Natural killer cell (primary cell): ENCODE measurements at regions not wholly inside any gene's neighbourhood (a gene's known extent, or its start where the extent isn't known, plus 50 kb on each side); places are given as distances from the start of the nearest gene placed in this dataset.

Experiments
- ATAC-seq, 3 donors: fragments of 150-1000 bp in 2 of 3; fragments of 200-7000 bp in 1 of 3; cut with Tn5 transposase; 1 replicate in 1 of 3; 2 replicates in 2 of 3; pipeline ENCODE4 v1.10.0; 2021; ENCODE audit warnings: mild to moderate bottlenecking in 2 of 3, moderate library complexity in 2 of 3
- DNase-seq, 2 donors: peaks; one replicate each; pipeline versions ENCODE4 v3.0.0 to v3.0.0-alpha.2; 2013 to 2021; ENCODE audit warnings: mixed read lengths in 1 of 2
- H3K27ac ChIP-seq: one replicate; pipeline ENCODE4 v1.5.1; 2013; ENCODE audit warnings: mild to moderate bottlenecking, low read length
- H3K27me3 ChIP-seq: one replicate; pipeline ENCODE4 v1.6.1; 2013; ENCODE audit warnings: low read length; ENCODE audit not compliant: control insufficient read depth, insufficient read depth
- H3K36me3 ChIP-seq: one replicate; pipeline ENCODE4 v1.6.1; 2013; ENCODE audit warnings: low read length; ENCODE audit not compliant: control insufficient read depth, insufficient read depth
- H3K4me1 ChIP-seq: one replicate; pipeline ENCODE4 v1.6.1; 2013; ENCODE audit warnings: low read length; ENCODE audit not compliant: control insufficient read depth, insufficient read depth
- H3K4me3 ChIP-seq: one replicate; pipeline ENCODE4 v1.5.1; 2013; ENCODE audit warnings: low read length
- H3K9me3 ChIP-seq: one replicate; pipeline ENCODE4 v1.6.1; 2013; ENCODE audit warnings: low read length; ENCODE audit not compliant: control insufficient read depth, insufficient read depth
- H3K27ac Mint-ChIP-seq, 2 donors: one replicate each; pipeline ENCODE4 v1.8.0; 2022; ENCODE audit warnings: mild to moderate bottlenecking in 2 of 2, mixed read lengths in 2 of 2, moderate library complexity in 1 of 2
- H3K27me3 Mint-ChIP-seq, 2 donors: one replicate each; pipeline ENCODE4 v1.8.0; 2022; ENCODE audit warnings: low read depth in 2 of 2, mixed read lengths in 2 of 2
- H3K36me3 Mint-ChIP-seq: one replicate; pipeline ENCODE4 v1.8.0; 2022; ENCODE audit warnings: mixed read lengths
- H3K4me1 Mint-ChIP-seq, 2 donors: one replicate each; pipeline ENCODE4 v1.8.0; 2022; ENCODE audit warnings: mixed read lengths in 2 of 2
- H3K4me3 Mint-ChIP-seq: one replicate; pipeline ENCODE4 v1.8.0; 2022; ENCODE audit warnings: mild to moderate bottlenecking, moderate library complexity, mixed read lengths
- H3K9me3 Mint-ChIP-seq, 2 donors: one replicate each; pipeline ENCODE4 v1.8.0; 2022; ENCODE audit warnings: mixed read lengths in 2 of 2
- WGBS: methylation state at CpG from one replicate; pipeline ENCODE4 v1.1.7; 2013; ENCODE audit warnings: missing lambda C conversion rate; ENCODE audit not compliant: insufficient coverage; 5-methylcytosine and 5-hydroxymethylcytosine counted together
- intact Hi-C: fragments of 100-400 bp; cut with micrococcal nuclease; formaldehyde crosslinking; loops from one replicate; pipeline ENCODE4 v1.14.2; 2022
- TF ChIP-seq, protein P1 (sequence below): fragments of 200-600 bp; IDR thresholded peaks from one replicate; pipeline ENCODE4 v1.8.0; 2022; ENCODE audit warnings: antibody characterized with exemption

DNA sequence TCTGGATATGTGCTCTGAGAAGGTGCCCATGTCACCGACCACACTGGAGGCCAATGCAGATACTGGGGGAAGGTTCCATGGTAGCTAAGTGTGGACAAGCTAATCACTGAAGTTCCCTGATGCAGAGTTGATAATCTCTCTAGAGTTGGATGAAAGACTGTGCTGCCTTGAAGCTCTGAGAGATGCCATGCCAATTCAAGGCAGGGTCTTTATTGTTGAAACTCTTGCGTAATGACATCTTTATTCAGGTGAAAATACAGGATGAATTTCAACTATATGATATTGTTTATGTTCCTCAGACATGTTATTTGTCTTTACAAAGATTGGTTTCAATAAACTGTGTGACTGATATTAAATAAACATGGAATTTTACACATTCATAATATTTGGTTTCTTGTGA is 167.6 kb upstream of the TMEM161B start:
- 97% methylated on average over 2 of the region's 2 CpGs for WGBS
- Mint-ChIP-seq H3K9me3 (peaks cover 0 to 4% of the 10 kb centered on the region in 2 donors), H3K27me3 (peaks cover 9 to 14% of the 10 kb centered on the region in 2 donors), H3K4me1 (peaks cover 0 to 9% of the 10 kb centered on the region in 2 donors), H3K36me3 (no peaks in the 10 kb centered on the region), H3K27ac (no peak overlapping the region), H3K4me3 (no peak overlapping the region)
- Histone ChIP-seq H3K27me3 (no peaks in the 10 kb centered on the region), H3K9me3 (no peaks in the 10 kb centered on the region), H3K4me1 (no peaks in the 10 kb centered on the region), H3K4me3 (no peak overlapping the region), H3K36me3 (no peaks in the 10 kb centered on the region), H3K27ac (no peak overlapping the region)
- intact Hi-C loops = no loop called here
- no peak for ATAC-seq
- DNase-seq = no peak
- TF ChIP-seq, protein P1, sequence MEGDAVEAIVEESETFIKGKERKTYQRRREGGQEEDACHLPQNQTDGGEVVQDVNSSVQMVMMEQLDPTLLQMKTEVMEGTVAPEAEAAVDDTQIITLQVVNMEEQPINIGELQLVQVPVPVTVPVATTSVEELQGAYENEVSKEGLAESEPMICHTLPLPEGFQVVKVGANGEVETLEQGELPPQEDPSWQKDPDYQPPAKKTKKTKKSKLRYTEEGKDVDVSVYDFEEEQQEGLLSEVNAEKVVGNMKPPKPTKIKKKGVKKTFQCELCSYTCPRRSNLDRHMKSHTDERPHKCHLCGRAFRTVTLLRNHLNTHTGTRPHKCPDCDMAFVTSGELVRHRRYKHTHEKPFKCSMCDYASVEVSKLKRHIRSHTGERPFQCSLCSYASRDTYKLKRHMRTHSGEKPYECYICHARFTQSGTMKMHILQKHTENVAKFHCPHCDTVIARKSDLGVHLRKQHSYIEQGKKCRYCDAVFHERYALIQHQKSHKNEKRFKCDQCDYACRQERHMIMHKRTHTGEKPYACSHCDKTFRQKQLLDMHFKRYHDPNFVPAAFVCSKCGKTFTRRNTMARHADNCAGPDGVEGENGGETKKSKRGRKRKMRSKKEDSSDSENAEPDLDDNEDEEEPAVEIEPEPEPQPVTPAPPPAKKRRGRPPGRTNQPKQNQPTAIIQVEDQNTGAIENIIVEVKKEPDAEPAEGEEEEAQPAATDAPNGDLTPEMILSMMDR = no peak

DNA sequence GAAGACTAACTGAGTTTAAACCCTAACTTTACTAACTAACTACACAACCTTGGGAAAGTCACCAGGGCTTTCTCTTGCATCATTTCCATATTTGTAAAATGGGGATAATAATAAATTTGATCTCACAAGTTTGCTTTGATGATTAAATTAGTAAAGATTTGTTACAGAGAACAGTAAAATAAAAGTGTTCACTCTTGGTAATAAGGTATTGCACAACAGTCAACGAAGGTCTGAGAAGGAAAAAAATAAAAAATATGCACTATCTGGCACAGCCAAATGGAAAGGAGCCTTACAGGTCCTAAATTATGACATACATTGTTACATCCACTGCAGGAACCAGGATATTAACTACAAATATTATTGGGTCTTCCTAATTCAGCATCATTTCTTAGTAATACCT is 160.0 kb upstream of the TMEM161B start:
- no peaks in the 10 kb centered on the region for H3K9me3 Mint-ChIP-seq
- peaks cover 4 to 7% of the 10 kb centered on the region in 2 donors for H3K27me3 Mint-ChIP-seq
- no CpG with 5 or more reads among the region's 1 CpG for WGBS
- Histone ChIP-seq H3K9me3 (no peaks in the 10 kb centered on the region), H3K27ac (no peak overlapping the region), H3K4me1 (no peaks in the 10 kb centered on the region), H3K27me3 (peaks cover 2% of the 10 kb centered on the region), H3K36me3 (no peaks in the 10 kb centered on the region), H3K4me3 (no peak overlapping the region)
- ATAC-seq (no peak), DNase-seq (no peak)
- intact Hi-C loops = no loop called here
- no peak overlapping the region for H3K4me3 Mint-ChIP-seq
- TF ChIP-seq, protein P1 = no peak
- H3K36me3 Mint-ChIP-seq = no peaks in the 10 kb centered on the region
- no peak overlapping the region for H3K27ac Mint-ChIP-seq
- no peaks in the 10 kb centered on the region for H3K4me1 Mint-ChIP-seq

DNA sequence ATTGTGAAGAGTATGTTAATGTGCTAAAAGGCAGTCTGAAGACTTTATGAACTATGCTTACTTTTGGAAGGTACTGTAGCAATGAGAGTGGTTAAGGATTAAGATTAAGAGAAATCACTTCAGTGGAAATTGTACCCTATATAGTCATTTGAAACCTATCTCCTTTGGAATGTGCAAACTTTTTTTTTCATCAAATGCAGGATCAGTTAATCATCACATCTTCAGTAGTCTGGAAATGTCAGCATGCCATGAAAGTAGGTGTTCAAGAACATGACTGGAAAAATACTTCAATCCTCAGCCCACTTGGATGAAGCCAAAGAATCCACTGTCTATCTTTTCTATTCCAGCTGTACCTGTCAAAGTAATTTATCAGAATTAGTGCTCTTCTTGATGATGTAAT is 157.8 kb upstream of the TMEM161B start:
- H3K4me1 ChIP-seq = no peaks in the 10 kb centered on the region
- no peaks in the 10 kb centered on the region for H3K36me3 ChIP-seq
- DNase-seq (no peak), ATAC-seq (no peak)
- H3K9me3 ChIP-seq = no peaks in the 10 kb centered on the region
- TF ChIP-seq, protein P1 = no peak
- peaks cover 2% of the 10 kb centered on the region for H3K27me3 ChIP-seq
- intact Hi-C loops = no loop called here
- no peak overlapping the region for H3K4me3 ChIP-seq
- Mint-ChIP-seq H3K36me3 (no peaks in the 10 kb centered on the region), H3K4me3 (no peak overlapping the region), H3K27me3 (no peaks in the 10 kb centered on the region), H3K27ac (no peak overlapping the region), H3K9me3 (no peaks in the 10 kb centered on the region), H3K4me1 (no peaks in the 10 kb centered on the region)
- no peak overlapping the region for H3K27ac ChIP-seq

DNA sequence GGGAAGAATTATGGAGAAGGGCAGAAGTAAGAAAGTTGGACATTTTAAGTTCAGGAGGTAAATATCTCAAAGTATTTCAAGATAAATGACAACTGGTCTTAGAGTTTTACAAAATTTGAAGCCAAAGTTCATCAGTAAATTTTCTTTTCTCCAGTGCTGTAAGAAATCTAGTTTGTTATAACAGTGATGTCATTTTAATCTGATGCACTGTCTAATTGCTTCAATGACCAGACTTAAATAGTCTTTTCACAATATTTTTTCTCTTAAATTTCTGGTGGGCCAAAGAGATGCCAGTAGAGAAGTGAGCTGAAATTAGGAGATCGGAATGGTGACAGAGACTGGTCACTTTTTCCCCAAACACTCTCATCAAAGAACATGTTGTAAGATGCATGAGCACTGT is 156.5 kb upstream of the TMEM161B start:
- H3K36me3 ChIP-seq = no peaks in the 10 kb centered on the region
- no peaks in the 10 kb centered on the region for H3K9me3 ChIP-seq
- H3K27ac Mint-ChIP-seq = no peak overlapping the region
- H3K9me3 Mint-ChIP-seq = no peaks in the 10 kb centered on the region
- no peaks in the 10 kb centered on the region for H3K4me1 ChIP-seq
- no peaks in the 10 kb centered on the region for H3K4me1 Mint-ChIP-seq
- no peak for ATAC-seq
- no CpG with 5 or more reads among the region's 1 CpG for WGBS
- no peak overlapping the region for H3K27ac ChIP-seq
- DNase-seq = no peak
- intact Hi-C loops = no loop called here
- H3K4me3 ChIP-seq = no peak overlapping the region
- H3K27me3 ChIP-seq = peaks cover 2% of the 10 kb centered on the region
- H3K36me3 Mint-ChIP-seq = no peaks in the 10 kb centered on the region
- TF ChIP-seq, protein P1 = no peak
- no peak overlapping the region for H3K4me3 Mint-ChIP-seq
- peaks cover 0 to under 1% of the 10 kb centered on the region in 2 donors for H3K27me3 Mint-ChIP-seq
